ENCODE measurements at regions not wholly inside any gene's neighbourhood (a gene's known extent, or its start where the extent isn't known, plus 50 kb on each side); places are given as distances from the start of the nearest gene placed in this dataset.
"Not testable (repeated sequence)": the region's sequence is repeated elsewhere in the genome, so short reads cannot be mapped to it uniquely, and the experiment has no call there.

GRCh38 chr22:22811016-22812009 lies 76.3 kb upstream of the IGLL5 start:
- no peak for DNase-seq

- no peak for DNase-seq
Observed at GRCh38 chr22:22812031-22812905, 75.3 kb upstream of the IGLL5 start.

- no peak for DNase-seq
Observed at GRCh38 chr22:22813126-22814075, 74.2 kb upstream of the IGLL5 start.

GRCh38 chr22:22814666-22815396 lies 72.8 kb upstream of the IGLL5 start:
- DNase-seq = no peak

GRCh38 chr22:22815397-22816170 lies 72.0 kb upstream of the IGLL5 start:
- DNase-seq = no peak

- no peak for DNase-seq
Observed at GRCh38 chr22:22816171-22816514, 71.5 kb upstream of the IGLL5 start.

GRCh38 chr22:22816766-22817410 lies 70.7 kb upstream of the IGLL5 start:
- no peak for DNase-seq

GRCh38 chr22:22817468-22818201 lies 70.0 kb upstream of the IGLL5 start:
- DNase-seq = no peak

GRCh38 chr22:22818202-22818538 lies 69.4 kb upstream of the IGLL5 start:
- DNase-seq = no peak

GRCh38 chr22:22818861-22819855 lies 68.5 kb upstream of the IGLL5 start:
- no peak for DNase-seq

GRCh38 chr22:22820076-22820475 lies 67.5 kb upstream of the IGLL5 start:
- no peak for DNase-seq

GRCh38 chr22:22820626-22821025 lies 67.0 kb upstream of the IGLL5 start:
- no peak for DNase-seq

- DNase-seq = no peak
Observed at GRCh38 chr22:22821340-22821739, 66.3 kb upstream of the IGLL5 start.

GRCh38 chr22:22822106-22822505 lies 65.5 kb upstream of the IGLL5 start:
- no peak for DNase-seq

- not testable (repeated sequence) for DNase-seq
Observed at GRCh38 chr22:22822553-22822952, 65.1 kb upstream of the IGLL5 start.

- no peak for DNase-seq
Observed at GRCh38 chr22:22823131-22823810, 64.3 kb upstream of the IGLL5 start.

GRCh38 chr22:22824340-22825212 lies 63.0 kb upstream of the IGLL5 start:
- no peak for DNase-seq

Data from OCI-M1 (cell line).